ENCODE measurements at regions not wholly inside any gene's neighbourhood (a gene's known extent, or its start where the extent isn't known, plus 50 kb on each side); places are given as distances from the start of the nearest gene placed in this dataset.

GRCh38 chr4:13877626-13878025, 250.1 kb upstream of the BOD1L1 start:
- Histone ChIP-seq H3K36me3 (no peaks in the 10 kb centered on the region), H3K27me3 (replicated peaks; ENCODE audit: insufficient read depth) (no peaks in the 10 kb centered on the region), H3K4me3 (no peak overlapping the region), H3K27ac (no peak overlapping the region), H3K9me3 (no peaks in the 10 kb centered on the region), H3K4me1 (ENCODE audit: control insufficient read depth in 1 of 2, low read depth in 2 of 2) (no peaks in the 10 kb centered on the region)
- TF ChIP-seq, protein P1, sequence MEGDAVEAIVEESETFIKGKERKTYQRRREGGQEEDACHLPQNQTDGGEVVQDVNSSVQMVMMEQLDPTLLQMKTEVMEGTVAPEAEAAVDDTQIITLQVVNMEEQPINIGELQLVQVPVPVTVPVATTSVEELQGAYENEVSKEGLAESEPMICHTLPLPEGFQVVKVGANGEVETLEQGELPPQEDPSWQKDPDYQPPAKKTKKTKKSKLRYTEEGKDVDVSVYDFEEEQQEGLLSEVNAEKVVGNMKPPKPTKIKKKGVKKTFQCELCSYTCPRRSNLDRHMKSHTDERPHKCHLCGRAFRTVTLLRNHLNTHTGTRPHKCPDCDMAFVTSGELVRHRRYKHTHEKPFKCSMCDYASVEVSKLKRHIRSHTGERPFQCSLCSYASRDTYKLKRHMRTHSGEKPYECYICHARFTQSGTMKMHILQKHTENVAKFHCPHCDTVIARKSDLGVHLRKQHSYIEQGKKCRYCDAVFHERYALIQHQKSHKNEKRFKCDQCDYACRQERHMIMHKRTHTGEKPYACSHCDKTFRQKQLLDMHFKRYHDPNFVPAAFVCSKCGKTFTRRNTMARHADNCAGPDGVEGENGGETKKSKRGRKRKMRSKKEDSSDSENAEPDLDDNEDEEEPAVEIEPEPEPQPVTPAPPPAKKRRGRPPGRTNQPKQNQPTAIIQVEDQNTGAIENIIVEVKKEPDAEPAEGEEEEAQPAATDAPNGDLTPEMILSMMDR (IDR thresholded peaks at IDR 0.05) = no peak
- DNase-seq (ENCODE audit: low spot score) (no peak), ATAC-seq (ENCODE audit: insufficient number of reproducible peaks, low FRiP score, low read depth) (no peak)

DNA sequence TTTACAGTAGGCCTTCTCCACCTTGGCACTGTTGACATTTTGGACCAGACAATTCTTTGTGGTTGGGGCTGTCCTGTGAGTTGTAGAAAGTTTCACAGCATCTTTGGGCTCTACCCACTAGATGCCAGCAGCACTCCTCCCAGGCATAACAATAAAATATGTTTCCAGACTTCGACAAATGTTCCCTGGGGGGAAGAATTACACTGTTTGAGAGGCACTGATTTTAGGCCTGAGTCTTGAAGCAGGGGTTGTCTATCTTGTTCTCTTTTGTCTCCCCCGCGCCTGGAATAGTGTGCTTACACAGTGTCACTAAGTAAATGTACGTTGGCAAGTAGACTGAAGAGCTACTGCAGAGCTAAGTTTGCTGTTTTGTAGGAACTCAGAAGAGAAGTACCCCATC, 254.4 kb upstream of the BOD1L1 start:
- Histone ChIP-seq H3K4me1 (ENCODE audit: control insufficient read depth in 1 of 2, low read depth in 2 of 2) (no peaks in the 10 kb centered on the region), H3K27me3 (replicated peaks; ENCODE audit: insufficient read depth) (no peaks in the 10 kb centered on the region), H3K36me3 (no peaks in the 10 kb centered on the region), H3K4me3 (no peak overlapping the region), H3K9me3 (no peaks in the 10 kb centered on the region), H3K27ac (no peak overlapping the region)
- DNase-seq (ENCODE audit: low spot score) (no peak), ATAC-seq (ENCODE audit: insufficient number of reproducible peaks, low FRiP score, low read depth) (no peak)
- TF ChIP-seq, protein P1 (IDR thresholded peaks at IDR 0.05) = no peak

- H3K4me3 ChIP-seq = no peak overlapping the region
- H3K9me3 ChIP-seq = no peaks in the 10 kb centered on the region
- H3K4me1 ChIP-seq (ENCODE audit: control insufficient read depth in 1 of 2, low read depth in 2 of 2) = peaks cover 3 to 6% of the 10 kb centered on the region in 2 donors
- H3K27me3 ChIP-seq (replicated peaks; ENCODE audit: insufficient read depth) = no peaks in the 10 kb centered on the region
- TF ChIP-seq, protein P1 (IDR thresholded peaks at IDR 0.05) = no peak
- DNase-seq (ENCODE audit: low spot score) (no peak), ATAC-seq (ENCODE audit: insufficient number of reproducible peaks, low FRiP score, low read depth) (no peak)
- H3K36me3 ChIP-seq = no peaks in the 10 kb centered on the region
- no peak overlapping the region for H3K27ac ChIP-seq
Observed at GRCh38 chr4:13887010-13887409, 259.5 kb upstream of the BOD1L1 start.

- Histone ChIP-seq H3K36me3 (no peaks in the 10 kb centered on the region), H3K4me3 (no peak overlapping the region), H3K27me3 (replicated peaks; ENCODE audit: insufficient read depth) (no peaks in the 10 kb centered on the region), H3K4me1 (ENCODE audit: control insufficient read depth in 1 of 2, low read depth in 2 of 2) (peaks cover 10 to 13% of the 10 kb centered on the region in 2 donors), H3K27ac (peak overlapping the region in 1 of 2 donors; percentile 28), H3K9me3 (no peaks in the 10 kb centered on the region)
- TF ChIP-seq, protein P1 (IDR thresholded peaks at IDR 0.05) = no peak
- no peak for ATAC-seq (ENCODE audit: insufficient number of reproducible peaks, low FRiP score, low read depth)
- DNase-seq (ENCODE audit: low spot score) = no peak
Observed at GRCh38 chr4:13888112-13888511, 260.6 kb upstream of the BOD1L1 start.

DNA sequence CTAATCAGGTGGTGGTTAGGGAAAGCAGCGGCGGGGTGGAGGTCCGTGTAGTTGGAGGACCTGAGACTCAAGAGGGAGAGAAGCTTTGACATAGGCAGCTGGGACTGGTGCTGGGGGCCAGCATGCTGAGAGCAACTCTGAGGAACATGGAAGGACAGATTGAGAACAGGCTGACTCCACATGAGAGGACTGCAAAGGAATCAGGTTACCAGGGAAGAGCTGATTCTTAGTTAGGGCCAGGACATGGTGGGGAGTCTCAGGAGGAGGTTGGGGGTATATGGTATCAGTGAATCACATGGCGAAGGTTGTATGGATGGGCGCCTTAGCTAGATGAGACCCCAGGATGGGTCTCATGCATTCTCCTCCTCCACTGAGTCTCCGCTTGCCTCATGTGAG, 264.0 kb upstream of the BOD1L1 start:
- Histone ChIP-seq H3K4me1 (ENCODE audit: control insufficient read depth in 1 of 2, low read depth in 2 of 2) (peaks cover 10 to 13% of the 10 kb centered on the region in 2 donors), H3K4me3 (no peak overlapping the region), H3K27ac (peak overlapping the region in 1 of 2 donors; percentile 70), H3K36me3 (no peaks in the 10 kb centered on the region), H3K27me3 (replicated peaks; ENCODE audit: insufficient read depth) (no peaks in the 10 kb centered on the region), H3K9me3 (no peaks in the 10 kb centered on the region)
- no peak for DNase-seq (ENCODE audit: low spot score)
- TF ChIP-seq, protein P1 (IDR thresholded peaks at IDR 0.05) = no peak
- no peak for ATAC-seq (ENCODE audit: insufficient number of reproducible peaks, low FRiP score, low read depth)

Data from thoracic aorta (tissue), 2 donors.